HG03354 (cell line): ENCODE measurements at regions not wholly inside any gene's neighbourhood (a gene's known extent, or its start where the extent isn't known, plus 50 kb on each side); places are given as distances from the start of the nearest gene placed in this dataset.

Source experiments
- ATAC-seq: cut with Tn5 transposase; IDR thresholded peaks from one replicate; pipeline ENCODE4 v1.9.1; 2021; ENCODE audit warnings: mild to moderate bottlenecking; ENCODE audit not compliant: unreplicated experiment, poor library complexity, severe bottlenecking

GRCh38 chr12:88985631-88986030 is 366.7 kb downstream of the DUSP6 start:
- no peak for ATAC-seq

GRCh38 chr12:88985011-88985410 is 367.3 kb downstream of the DUSP6 start:
- no peak for ATAC-seq

- no peak for ATAC-seq
Observed at GRCh38 chr12:88982694-88983093, 369.6 kb downstream of the DUSP6 start.

- no peak for ATAC-seq
Observed at GRCh38 chr12:88977115-88977514, 375.2 kb downstream of the DUSP6 start.

GRCh38 chr12:88973998-88974397 is 378.3 kb downstream of the DUSP6 start:
- no peak for ATAC-seq

GRCh38 chr12:88970740-88971139 is 381.6 kb downstream of the DUSP6 start:
- ATAC-seq, result no peak

- ATAC-seq, result no peak
Observed at GRCh38 chr12:88969127-88969526, 383.2 kb downstream of the DUSP6 start.

- ATAC-seq, result no peak
Observed at GRCh38 chr12:88960213-88960878, 380.1 kb upstream of the KITLG start.

GRCh38 chr12:88958946-88959345 is 378.7 kb upstream of the KITLG start:
- ATAC-seq, result no peak

- no peak for ATAC-seq
Observed at GRCh38 chr12:88958153-88958552, 377.9 kb upstream of the KITLG start.

GRCh38 chr12:88957358-88957757 is 377.1 kb upstream of the KITLG start:
- no peak for ATAC-seq

- no peak for ATAC-seq
Observed at GRCh38 chr12:88955531-88955930, 375.3 kb upstream of the KITLG start.

GRCh38 chr12:88953029-88953586 is 372.8 kb upstream of the KITLG start:
- no peak for ATAC-seq

GRCh38 chr12:88952562-88952942 is 372.3 kb upstream of the KITLG start:
- ATAC-seq, result no peak

GRCh38 chr12:88951860-88952561 is 371.7 kb upstream of the KITLG start:
- no peak for ATAC-seq

- ATAC-seq, result no peak
Observed at GRCh38 chr12:88951177-88951576, 370.9 kb upstream of the KITLG start.

- ATAC-seq, result no peak
Observed at GRCh38 chr12:88947486-88948043, 367.3 kb upstream of the KITLG start.

- ATAC-seq, result peak; percentile 85
Observed at GRCh38 chr12:88946372-88946997, 366.2 kb upstream of the KITLG start.

GRCh38 chr12:88945051-88945732 is 364.9 kb upstream of the KITLG start:
- no peak for ATAC-seq

- ATAC-seq, result no peak
Observed at GRCh38 chr12:88944397-88944796, 364.1 kb upstream of the KITLG start.
